ENCODE measurements at regions not wholly inside any gene's neighbourhood (a gene's known extent, or its start where the extent isn't known, plus 50 kb on each side); places are given as distances from the start of the nearest gene placed in this dataset.

GRCh38 chr1:194309697-194310096 is 1123.3 kb upstream of the B3GALT2 start:
- H3K9me3 Mint-ChIP-seq (ENCODE audit: unreplicated experiment): no peaks in the 10 kb centered on the region
- DNase-seq: no peak
- H3K27ac Mint-ChIP-seq (ENCODE audit: unreplicated experiment): no peak overlapping the region
- no peak overlapping the region for H3K4me3 Mint-ChIP-seq (ENCODE audit: unreplicated experiment)
- H3K27me3 Mint-ChIP-seq (ENCODE audit: unreplicated experiment): no peaks in the 10 kb centered on the region
- no peaks in the 10 kb centered on the region for H3K36me3 Mint-ChIP-seq (ENCODE audit: unreplicated experiment)
- no peak for TF ChIP-seq CTCF (IDR thresholded peaks at IDR 0.05; ENCODE audit: partially characterized antibody, unreplicated experiment)
- no peaks in the 10 kb centered on the region for H3K4me1 Mint-ChIP-seq (ENCODE audit: low read depth, unreplicated experiment)

GRCh38 chr1:194309269-194309668 is 1122.9 kb upstream of the B3GALT2 start:
- DNase-seq: no peak
- TF ChIP-seq CTCF (IDR thresholded peaks at IDR 0.05; ENCODE audit: partially characterized antibody, unreplicated experiment): no peak
- Mint-ChIP-seq H3K9me3 (ENCODE audit: unreplicated experiment) (no peaks in the 10 kb centered on the region), H3K27me3 (ENCODE audit: unreplicated experiment) (no peaks in the 10 kb centered on the region), H3K27ac (ENCODE audit: unreplicated experiment) (no peak overlapping the region), H3K36me3 (ENCODE audit: unreplicated experiment) (no peaks in the 10 kb centered on the region), H3K4me1 (ENCODE audit: low read depth, unreplicated experiment) (no peaks in the 10 kb centered on the region), H3K4me3 (ENCODE audit: unreplicated experiment) (no peak overlapping the region)

- H3K9me3 Mint-ChIP-seq (ENCODE audit: unreplicated experiment): peaks cover 5% of the 10 kb centered on the region
- H3K4me3 Mint-ChIP-seq (ENCODE audit: unreplicated experiment): no peak overlapping the region
- no peaks in the 10 kb centered on the region for H3K36me3 Mint-ChIP-seq (ENCODE audit: unreplicated experiment)
- H3K27me3 Mint-ChIP-seq (ENCODE audit: unreplicated experiment): no peaks in the 10 kb centered on the region
- no peak overlapping the region for H3K27ac Mint-ChIP-seq (ENCODE audit: unreplicated experiment)
- H3K4me1 Mint-ChIP-seq (ENCODE audit: low read depth, unreplicated experiment): peaks cover 11% of the 10 kb centered on the region
- no peak for DNase-seq
- no peak for TF ChIP-seq CTCF (IDR thresholded peaks at IDR 0.05; ENCODE audit: partially characterized antibody, unreplicated experiment)
Observed at GRCh38 chr1:194300776-194301175, 1114.4 kb upstream of the B3GALT2 start.

- H3K27me3 Mint-ChIP-seq (ENCODE audit: unreplicated experiment): no peaks in the 10 kb centered on the region
- DNase-seq: no peak
- TF ChIP-seq CTCF (IDR thresholded peaks at IDR 0.05; ENCODE audit: partially characterized antibody, unreplicated experiment): no peak
- peaks cover 6% of the 10 kb centered on the region for H3K9me3 Mint-ChIP-seq (ENCODE audit: unreplicated experiment)
- no peaks in the 10 kb centered on the region for H3K36me3 Mint-ChIP-seq (ENCODE audit: unreplicated experiment)
- H3K4me3 Mint-ChIP-seq (ENCODE audit: unreplicated experiment): no peak overlapping the region
- H3K27ac Mint-ChIP-seq (ENCODE audit: unreplicated experiment): peak overlapping the region; percentile 52
- peaks cover 11% of the 10 kb centered on the region for H3K4me1 Mint-ChIP-seq (ENCODE audit: low read depth, unreplicated experiment)
Observed at GRCh38 chr1:194300340-194300739, 1113.9 kb upstream of the B3GALT2 start.

GRCh38 chr1:194298007-194298598 is 1111.7 kb upstream of the B3GALT2 start:
- H3K4me3 Mint-ChIP-seq (ENCODE audit: unreplicated experiment): no peak overlapping the region
- no peak for TF ChIP-seq CTCF (IDR thresholded peaks at IDR 0.05; ENCODE audit: partially characterized antibody, unreplicated experiment)

More at GRCh38 chr1:194298007-194298598, 1111.7 kb upstream of the B3GALT2 start:
- Mint-ChIP-seq H3K9me3 (ENCODE audit: unreplicated experiment) (peaks cover 6% of the 10 kb centered on the region), H3K27ac (ENCODE audit: unreplicated experiment) (peak overlapping the region; percentile 68), H3K4me1 (ENCODE audit: low read depth, unreplicated experiment) (peaks cover 12% of the 10 kb centered on the region), H3K36me3 (ENCODE audit: unreplicated experiment) (no peaks in the 10 kb centered on the region), H3K27me3 (ENCODE audit: unreplicated experiment) (no peaks in the 10 kb centered on the region)
- no peak for DNase-seq
